SU-DHL-6 (cell line): ENCODE measurements at regions not wholly inside any gene's neighbourhood (a gene's known extent, or its start where the extent isn't known, plus 50 kb on each side); places are given as distances from the start of the nearest gene placed in this dataset.

Experiments used
- EZH2phosphoT487 ChIP-seq: fragments of 200-600 bp; sonication (generic), shearing (Covaris generic); conservative IDR thresholded peaks from 2 replicates; pipeline ENCODE4 v1.6.1; 2018; ENCODE audit warnings: mild to moderate bottlenecking, antibody characterized with exemption, low read length, moderate library complexity, mixed read lengths
- TF ChIP-seq, protein P1 (sequence below): fragments of 200-600 bp; sonication (generic); IDR thresholded peaks from one replicate; pipeline ENCODE4 v1.5.1; 2017; ENCODE audit warnings: antibody characterized with exemption, mild to moderate bottlenecking, low read length, moderate library complexity; ENCODE audit not compliant: insufficient read depth, poor library complexity, severe bottlenecking

DNA sequence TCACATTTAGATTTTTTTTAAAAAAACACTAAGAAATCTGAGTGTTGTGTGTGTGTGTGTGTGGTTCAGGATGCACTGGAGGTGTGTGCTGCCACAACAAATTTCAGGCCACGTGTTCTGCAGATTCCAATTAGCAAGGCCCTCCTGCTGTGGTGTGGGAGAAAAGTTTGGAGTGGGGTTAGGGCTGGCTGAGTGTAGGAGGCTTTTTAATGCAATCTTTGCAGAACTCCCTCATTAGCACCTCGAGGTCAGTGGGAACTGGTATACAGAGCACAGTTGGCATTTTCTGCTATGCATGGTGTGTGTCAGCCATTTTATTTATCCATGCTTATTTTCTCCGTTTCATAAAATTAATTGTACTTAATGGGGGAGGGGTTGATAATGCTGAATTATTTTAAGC is 187.6 kb downstream of the SOX4 start:
- TF ChIP-seq, protein P1, sequence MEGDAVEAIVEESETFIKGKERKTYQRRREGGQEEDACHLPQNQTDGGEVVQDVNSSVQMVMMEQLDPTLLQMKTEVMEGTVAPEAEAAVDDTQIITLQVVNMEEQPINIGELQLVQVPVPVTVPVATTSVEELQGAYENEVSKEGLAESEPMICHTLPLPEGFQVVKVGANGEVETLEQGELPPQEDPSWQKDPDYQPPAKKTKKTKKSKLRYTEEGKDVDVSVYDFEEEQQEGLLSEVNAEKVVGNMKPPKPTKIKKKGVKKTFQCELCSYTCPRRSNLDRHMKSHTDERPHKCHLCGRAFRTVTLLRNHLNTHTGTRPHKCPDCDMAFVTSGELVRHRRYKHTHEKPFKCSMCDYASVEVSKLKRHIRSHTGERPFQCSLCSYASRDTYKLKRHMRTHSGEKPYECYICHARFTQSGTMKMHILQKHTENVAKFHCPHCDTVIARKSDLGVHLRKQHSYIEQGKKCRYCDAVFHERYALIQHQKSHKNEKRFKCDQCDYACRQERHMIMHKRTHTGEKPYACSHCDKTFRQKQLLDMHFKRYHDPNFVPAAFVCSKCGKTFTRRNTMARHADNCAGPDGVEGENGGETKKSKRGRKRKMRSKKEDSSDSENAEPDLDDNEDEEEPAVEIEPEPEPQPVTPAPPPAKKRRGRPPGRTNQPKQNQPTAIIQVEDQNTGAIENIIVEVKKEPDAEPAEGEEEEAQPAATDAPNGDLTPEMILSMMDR = no peak
- no peak for TF ChIP-seq EZH2phosphoT487
